ENCODE measurements at regions not wholly inside any gene's neighbourhood (a gene's known extent, or its start where the extent isn't known, plus 50 kb on each side); places are given as distances from the start of the nearest gene placed in this dataset.

DNA sequence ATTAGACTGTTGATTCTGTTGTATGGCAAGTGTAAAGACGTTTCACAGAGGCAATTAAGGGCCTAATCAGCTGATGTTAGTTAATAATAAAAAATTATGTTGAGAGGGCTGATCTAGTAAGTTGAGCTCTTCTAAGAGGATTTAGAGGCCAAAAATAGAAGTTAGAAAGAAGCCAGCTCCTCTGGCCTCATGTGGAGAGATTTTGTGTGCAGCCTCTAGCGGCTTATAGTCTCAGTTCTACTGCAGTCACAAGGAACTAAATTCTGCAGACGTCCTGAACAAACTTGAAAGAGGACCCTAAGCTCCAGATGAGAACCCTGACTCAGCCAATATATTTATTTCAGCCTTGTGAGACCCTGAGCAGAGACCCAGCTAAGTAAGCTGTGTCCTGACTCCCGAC lies 498.6 kb downstream of the BTBD3 start:
- Histone ChIP-seq H3K4me2 (replicated peaks; ENCODE audit: low read depth, low read length, poor library complexity, severe bottlenecking) (no peak overlapping the region), H4K20me1 (ENCODE audit: control insufficient read depth, insufficient read depth, low read length, poor library complexity, severe bottlenecking) (no peaks in the 10 kb centered on the region), H3K4me1 (ENCODE audit: control insufficient read depth in 2 of 2, insufficient read depth in 2 of 2, low read length in 2 of 2) (no peaks in the 10 kb centered on the region), H3K27me3 (replicated peaks in 1 of 4; ENCODE audit: control extremely low read depth in 1 of 4, control insufficient read depth in 3 of 4, insufficient read depth in 4 of 4, low read length in 3 of 4) (no peaks in the 10 kb centered on the region), H3K36me3 (replicated peaks in 1 of 2; ENCODE audit: control extremely low read depth in 1 of 2, control insufficient read depth in 1 of 2, extremely low read depth in 1 of 2, insufficient read depth in 2 of 2, low read length in 1 of 2) (no peaks in the 10 kb centered on the region), H3K4me3 (ENCODE audit: control extremely low read depth in 1 of 5, extremely low read depth in 1 of 5, insufficient read depth in 1 of 5, low read depth in 2 of 5, low read length in 4 of 5) (no peak overlapping the region), H3K27ac (ENCODE audit: low read length in 2 of 2) (no peak overlapping the region), H3K79me2 (ENCODE audit: control insufficient read depth, insufficient read depth, low read length) (no peaks in the 10 kb centered on the region), H3K9ac (ENCODE audit: low read length) (no peak overlapping the region), H3K9me3 (ENCODE audit: control extremely low read depth in 1 of 3, control insufficient read depth in 2 of 3, insufficient read depth in 1 of 3, low read length in 2 of 3) (peaks cover 0 to 6% (median 0%) of the 10 kb centered on the region in 3 donors), H2AFZ (ENCODE audit: insufficient read depth, low read depth, low read length, poor library complexity, severe bottlenecking) (no peak overlapping the region)
- TF ChIP-seq, protein P1, sequence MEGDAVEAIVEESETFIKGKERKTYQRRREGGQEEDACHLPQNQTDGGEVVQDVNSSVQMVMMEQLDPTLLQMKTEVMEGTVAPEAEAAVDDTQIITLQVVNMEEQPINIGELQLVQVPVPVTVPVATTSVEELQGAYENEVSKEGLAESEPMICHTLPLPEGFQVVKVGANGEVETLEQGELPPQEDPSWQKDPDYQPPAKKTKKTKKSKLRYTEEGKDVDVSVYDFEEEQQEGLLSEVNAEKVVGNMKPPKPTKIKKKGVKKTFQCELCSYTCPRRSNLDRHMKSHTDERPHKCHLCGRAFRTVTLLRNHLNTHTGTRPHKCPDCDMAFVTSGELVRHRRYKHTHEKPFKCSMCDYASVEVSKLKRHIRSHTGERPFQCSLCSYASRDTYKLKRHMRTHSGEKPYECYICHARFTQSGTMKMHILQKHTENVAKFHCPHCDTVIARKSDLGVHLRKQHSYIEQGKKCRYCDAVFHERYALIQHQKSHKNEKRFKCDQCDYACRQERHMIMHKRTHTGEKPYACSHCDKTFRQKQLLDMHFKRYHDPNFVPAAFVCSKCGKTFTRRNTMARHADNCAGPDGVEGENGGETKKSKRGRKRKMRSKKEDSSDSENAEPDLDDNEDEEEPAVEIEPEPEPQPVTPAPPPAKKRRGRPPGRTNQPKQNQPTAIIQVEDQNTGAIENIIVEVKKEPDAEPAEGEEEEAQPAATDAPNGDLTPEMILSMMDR (IDR thresholded peaks at IDR 0.05): no peak
- no peak for TF ChIP-seq EZH2 (IDR thresholded peaks at IDR 0.05; ENCODE audit: borderline replicate concordance, insufficient read depth, low read depth, low read length, poor library complexity, severe bottlenecking)
- no peaks in the 10 kb centered on the region for H3K27me3 Mint-ChIP-seq
- H3K4me3 Mint-ChIP-seq: no peak overlapping the region
- no peaks in the 10 kb centered on the region for H3K4me1 Mint-ChIP-seq
- intact Hi-C loops (cut with micrococcal nuclease): no loop called here
- ChIA-PET POLR2A (no interaction called here), CTCF (no interaction called here)
- ATAC-seq (ENCODE audit: low read depth) (no peak), DNase-seq (no peak)
- H3K27ac Mint-ChIP-seq: no peak overlapping the region
- 74% methylated on average over 3 of the region's 4 CpGs for WGBS (ENCODE audit: insufficient coverage)
- H3K9me3 Mint-ChIP-seq (ENCODE audit: insufficient read depth): no peaks in the 10 kb centered on the region

DNA sequence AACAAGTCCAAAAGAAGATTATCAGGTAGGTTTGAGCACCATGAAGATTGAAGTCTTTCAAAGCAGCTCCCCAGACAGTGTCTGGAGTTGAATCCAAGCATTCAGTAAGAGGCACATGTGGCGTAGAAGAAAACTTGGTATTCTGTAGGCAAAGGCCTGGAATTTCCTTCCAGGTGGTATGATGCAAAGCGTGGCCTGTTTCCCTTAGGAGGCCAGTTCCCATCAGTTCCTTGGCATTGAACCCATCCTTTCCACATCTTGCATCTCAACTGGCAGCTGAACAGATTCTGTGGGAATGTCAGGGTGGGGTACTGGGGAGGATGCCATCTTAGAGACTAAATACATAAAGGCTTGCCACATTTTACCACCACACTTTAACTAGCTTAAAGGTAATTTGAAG lies 516.0 kb downstream of the BTBD3 start:
- Mint-ChIP-seq H3K4me3 (no peak overlapping the region), H3K4me1 (no peaks in the 10 kb centered on the region), H3K9me3 (ENCODE audit: insufficient read depth) (peaks cover 2% of the 10 kb centered on the region), H3K27ac (no peak overlapping the region), H3K27me3 (no peaks in the 10 kb centered on the region)
- Histone ChIP-seq H3K79me2 (ENCODE audit: control insufficient read depth, insufficient read depth, low read length) (no peaks in the 10 kb centered on the region), H3K9ac (ENCODE audit: low read length) (no peak overlapping the region), H3K4me3 (ENCODE audit: control extremely low read depth in 1 of 5, extremely low read depth in 1 of 5, insufficient read depth in 1 of 5, low read depth in 2 of 5, low read length in 4 of 5) (no peak overlapping the region), H3K27ac (ENCODE audit: low read length in 2 of 2) (no peak overlapping the region), H4K20me1 (ENCODE audit: control insufficient read depth, insufficient read depth, low read length, poor library complexity, severe bottlenecking) (no peaks in the 10 kb centered on the region), H3K4me2 (replicated peaks; ENCODE audit: low read depth, low read length, poor library complexity, severe bottlenecking) (no peak overlapping the region), H3K4me1 (ENCODE audit: control insufficient read depth in 2 of 2, insufficient read depth in 2 of 2, low read length in 2 of 2) (no peaks in the 10 kb centered on the region), H2AFZ (ENCODE audit: insufficient read depth, low read depth, low read length, poor library complexity, severe bottlenecking) (no peak overlapping the region), H3K36me3 (replicated peaks in 1 of 2; ENCODE audit: control extremely low read depth in 1 of 2, control insufficient read depth in 1 of 2, extremely low read depth in 1 of 2, insufficient read depth in 2 of 2, low read length in 1 of 2) (no peaks in the 10 kb centered on the region), H3K9me3 (ENCODE audit: control extremely low read depth in 1 of 3, control insufficient read depth in 2 of 3, insufficient read depth in 1 of 3, low read length in 2 of 3) (peaks cover 0 to 3% (median 0%) of the 10 kb centered on the region in 3 donors), H3K27me3 (replicated peaks in 1 of 4; ENCODE audit: control extremely low read depth in 1 of 4, control insufficient read depth in 3 of 4, insufficient read depth in 4 of 4, low read length in 3 of 4) (no peaks in the 10 kb centered on the region)
- ATAC-seq (ENCODE audit: low read depth): no peak
- POLR2A ChIA-PET: no interaction called here
- TF ChIP-seq, protein P1 (IDR thresholded peaks at IDR 0.05): no peak
- TF ChIP-seq EZH2 (IDR thresholded peaks at IDR 0.05; ENCODE audit: borderline replicate concordance, insufficient read depth, low read depth, low read length, poor library complexity, severe bottlenecking): no peak
- 100% methylated on average over 1 of the region's 2 CpGs for WGBS (ENCODE audit: insufficient coverage)
- intact Hi-C loops (cut with micrococcal nuclease): no loop called here
- CTCF ChIA-PET: no interaction called here
- DNase-seq: no peak

Measured in B cell (primary cell).